KOPT-K1 (cell line): ENCODE measurements at regions not wholly inside any gene's neighbourhood (a gene's known extent, or its start where the extent isn't known, plus 50 kb on each side); places are given as distances from the start of the nearest gene placed in this dataset.
"Not testable (repeated sequence)": the region's sequence is repeated elsewhere in the genome, so short reads cannot be mapped to it uniquely, and the experiment has no call there.

Source experiments
- H3K27ac ChIP-seq: fragments of 200-600 bp; sonication (generic); 2 replicates; pipeline ENCODE4 v1.5.1; 2016; ENCODE audit warnings: antibody characterized with exemption, mild to moderate bottlenecking, low read depth, low read length; ENCODE audit not compliant: poor library complexity, severe bottlenecking
- H3K36me3 ChIP-seq: fragments of 200-600 bp; sonication (generic); 2 replicates; pipeline ENCODE4 v1.5.1; 2017; ENCODE audit warnings: antibody characterized with exemption, mild to moderate bottlenecking, low read length, moderate library complexity; ENCODE audit not compliant: insufficient read depth
- H3K9me3 ChIP-seq: fragments of 200-600 bp; sonication (generic); 2 replicates; pipeline ENCODE4 v1.5.1; 2017; ENCODE audit warnings: antibody characterized with exemption, low read length, mild to moderate bottlenecking; ENCODE audit not compliant: insufficient read depth, poor library complexity, severe bottlenecking

GRCh38 chr2:65916785-65917295 lies 484.4 kb upstream of the SPRED2 start:
- Histone ChIP-seq H3K27ac (no peak overlapping the region), H3K9me3 (no peaks in the 10 kb centered on the region), H3K36me3 (no peaks in the 10 kb centered on the region)

- H3K27ac ChIP-seq, result no peak overlapping the region
- no peaks in the 10 kb centered on the region for H3K9me3 ChIP-seq
- H3K36me3 ChIP-seq, result no peaks in the 10 kb centered on the region
These were observed 483.8 kb upstream of the SPRED2 start for GRCh38 chr2:65916177-65916576.

- no peaks in the 10 kb centered on the region for H3K36me3 ChIP-seq
- H3K27ac ChIP-seq, result no peak overlapping the region
- no peaks in the 10 kb centered on the region for H3K9me3 ChIP-seq
These were observed 482.9 kb upstream of the SPRED2 start for GRCh38 chr2:65915273-65915672.

GRCh38 chr2:65914244-65914786 lies 481.9 kb upstream of the SPRED2 start:
- no peaks in the 10 kb centered on the region for H3K36me3 ChIP-seq
- H3K9me3 ChIP-seq, result no peaks in the 10 kb centered on the region
- H3K27ac ChIP-seq, result no peak overlapping the region

GRCh38 chr2:65913813-65914212 lies 481.4 kb upstream of the SPRED2 start:
- Histone ChIP-seq H3K27ac (no peak overlapping the region), H3K9me3 (no peaks in the 10 kb centered on the region), H3K36me3 (no peaks in the 10 kb centered on the region)

- H3K36me3 ChIP-seq, result no peaks in the 10 kb centered on the region
- H3K9me3 ChIP-seq, result no peaks in the 10 kb centered on the region
- no peak overlapping the region for H3K27ac ChIP-seq
These were observed 469.4 kb upstream of the SPRED2 start for GRCh38 chr2:65901756-65902155.

- H3K36me3 ChIP-seq, result no peaks in the 10 kb centered on the region
- H3K9me3 ChIP-seq, result no peaks in the 10 kb centered on the region
- H3K27ac ChIP-seq, result no peak overlapping the region
These were observed 464.0 kb upstream of the SPRED2 start for GRCh38 chr2:65896446-65896845.

- H3K36me3 ChIP-seq, H3K27ac ChIP-seq, H3K9me3 ChIP-seq: not testable (repeated sequence)
These were observed 457.7 kb upstream of the SPRED2 start for GRCh38 chr2:65890131-65890530.

GRCh38 chr2:65885266-65885665 lies 452.9 kb upstream of the SPRED2 start:
- H3K27ac ChIP-seq, result no peak overlapping the region
- H3K9me3 ChIP-seq, result no peaks in the 10 kb centered on the region
- H3K36me3 ChIP-seq, result no peaks in the 10 kb centered on the region

- H3K27ac ChIP-seq, result no peak overlapping the region
- no peaks in the 10 kb centered on the region for H3K9me3 ChIP-seq
- H3K36me3 ChIP-seq, result no peaks in the 10 kb centered on the region
These were observed 449.2 kb upstream of the SPRED2 start for GRCh38 chr2:65881592-65881991.

GRCh38 chr2:65880436-65880835 lies 448.0 kb upstream of the SPRED2 start:
- Histone ChIP-seq H3K36me3 (no peaks in the 10 kb centered on the region), H3K9me3 (no peaks in the 10 kb centered on the region), H3K27ac (no peak overlapping the region)

GRCh38 chr2:65878011-65878340 lies 445.6 kb upstream of the SPRED2 start:
- Histone ChIP-seq H3K36me3 (no peaks in the 10 kb centered on the region), H3K9me3 (no peaks in the 10 kb centered on the region), H3K27ac (no peak overlapping the region)

- Histone ChIP-seq H3K27ac (no peak overlapping the region), H3K36me3 (no peaks in the 10 kb centered on the region), H3K9me3 (no peaks in the 10 kb centered on the region)
These were observed 445.1 kb upstream of the SPRED2 start for GRCh38 chr2:65877331-65878010.

- Histone ChIP-seq H3K9me3 (no peaks in the 10 kb centered on the region), H3K27ac (no peak overlapping the region), H3K36me3 (no peaks in the 10 kb centered on the region)
These were observed 443.7 kb upstream of the SPRED2 start for GRCh38 chr2:65876114-65876513.

- H3K9me3 ChIP-seq, result no peaks in the 10 kb centered on the region
- no peak overlapping the region for H3K27ac ChIP-seq
- H3K36me3 ChIP-seq, result no peaks in the 10 kb centered on the region
These were observed 438.4 kb upstream of the SPRED2 start for GRCh38 chr2:65870826-65871225.

GRCh38 chr2:65869296-65869695 lies 436.9 kb upstream of the SPRED2 start:
- Histone ChIP-seq H3K9me3 (no peaks in the 10 kb centered on the region), H3K27ac (no peak overlapping the region), H3K36me3 (no peaks in the 10 kb centered on the region)
